HCT116 (cell line): ENCODE measurements at regions not wholly inside any gene's neighbourhood (a gene's known extent, or its start where the extent isn't known, plus 50 kb on each side); places are given as distances from the start of the nearest gene placed in this dataset.

Experiments
- EGR1 ChIP-seq: IDR thresholded peaks from 2 replicates; pipeline ENCODE4 v1.6.1; 2012; ENCODE audit warnings: low read depth
- FOSL1 ChIP-seq: IDR thresholded peaks from 2 replicates; pipeline ENCODE4 v1.6.1; 2012; ENCODE audit warnings: low read depth
- JUND ChIP-seq: IDR thresholded peaks from 2 replicates; pipeline ENCODE4 v1.6.1; 2012
- POLR2A ChIP-seq: IDR thresholded peaks from 2 replicates; pipeline ENCODE4 v1.7.0; 2011; ENCODE audit warnings: borderline replicate concordance; ENCODE audit not compliant: insufficient read depth, insufficient read length; ENCODE audit errors: extremely low read depth
- SRF ChIP-seq: IDR thresholded peaks from 2 replicates; pipeline ENCODE4 v1.6.1; 2012; ENCODE audit warnings: low read depth
- YY1 ChIP-seq: IDR thresholded peaks from 2 replicates; pipeline ENCODE4 v1.6.1; 2011; ENCODE audit warnings: low read length, low read depth, moderate library complexity, mild to moderate bottlenecking; ENCODE audit not compliant: insufficient replicate concordance; ENCODE audit errors: extremely low read depth
- ZNF274 ChIP-seq: fragments of 200-500 bp; sonication (Bioruptor generic); IDR thresholded peaks from 2 replicates; pipeline ENCODE4 v1.6.1; 2014; ENCODE audit warnings: mild to moderate bottlenecking, low read depth, low read length, inconsistent platforms
- TF ChIP-seq, protein P1 (sequence below), 3 experiments: fragments of 200-600 bp in 1 of 3; sonication (generic) in 1 of 3; IDR thresholded peaks in 2 of 3; conservative IDR thresholded peaks in 1 of 3; 2 replicates each; pipeline ENCODE4 v1.5.1; 2012 to 2017; ENCODE audit warnings: low read depth in 2 of 3, low read length in 2 of 3, antibody characterized with exemption in 1 of 3, borderline replicate concordance in 1 of 3, control low read depth in 1 of 3, mild to moderate bottlenecking in 1 of 3, mixed read lengths in 1 of 3, mixed run types in 1 of 3, moderate library complexity in 1 of 3; ENCODE audit not compliant: insufficient read depth in 1 of 3
- TF ChIP-seq, protein P2 (sequence below): IDR thresholded peaks from 2 replicates; pipeline ENCODE4 v1.6.1; 2012

GRCh38 chr3:86230762-86231161, 760.2 kb downstream of the VGLL3 start:
- TF ChIP-seq YY1 (no peak), FOSL1 (no peak), JUND (no peak), ZNF274 (no peak), SRF (no peak), POLR2A (no peak), EGR1 (no peak)
- TF ChIP-seq, protein P1, sequence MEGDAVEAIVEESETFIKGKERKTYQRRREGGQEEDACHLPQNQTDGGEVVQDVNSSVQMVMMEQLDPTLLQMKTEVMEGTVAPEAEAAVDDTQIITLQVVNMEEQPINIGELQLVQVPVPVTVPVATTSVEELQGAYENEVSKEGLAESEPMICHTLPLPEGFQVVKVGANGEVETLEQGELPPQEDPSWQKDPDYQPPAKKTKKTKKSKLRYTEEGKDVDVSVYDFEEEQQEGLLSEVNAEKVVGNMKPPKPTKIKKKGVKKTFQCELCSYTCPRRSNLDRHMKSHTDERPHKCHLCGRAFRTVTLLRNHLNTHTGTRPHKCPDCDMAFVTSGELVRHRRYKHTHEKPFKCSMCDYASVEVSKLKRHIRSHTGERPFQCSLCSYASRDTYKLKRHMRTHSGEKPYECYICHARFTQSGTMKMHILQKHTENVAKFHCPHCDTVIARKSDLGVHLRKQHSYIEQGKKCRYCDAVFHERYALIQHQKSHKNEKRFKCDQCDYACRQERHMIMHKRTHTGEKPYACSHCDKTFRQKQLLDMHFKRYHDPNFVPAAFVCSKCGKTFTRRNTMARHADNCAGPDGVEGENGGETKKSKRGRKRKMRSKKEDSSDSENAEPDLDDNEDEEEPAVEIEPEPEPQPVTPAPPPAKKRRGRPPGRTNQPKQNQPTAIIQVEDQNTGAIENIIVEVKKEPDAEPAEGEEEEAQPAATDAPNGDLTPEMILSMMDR (IDR thresholded peaks at IDR 0.05 in 2 of 3, conservative IDR thresholded peaks at IDR 0.05 in 1 of 3; ENCODE audit: borderline replicate concordance in 1 of 3, insufficient read depth in 1 of 3, low read depth in 2 of 3, low read length in 2 of 3) = no peak
- TF ChIP-seq, protein P2, sequence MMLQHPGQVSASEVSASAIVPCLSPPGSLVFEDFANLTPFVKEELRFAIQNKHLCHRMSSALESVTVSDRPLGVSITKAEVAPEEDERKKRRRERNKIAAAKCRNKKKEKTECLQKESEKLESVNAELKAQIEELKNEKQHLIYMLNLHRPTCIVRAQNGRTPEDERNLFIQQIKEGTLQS = no peak
